ENCODE measurements at regions not wholly inside any gene's neighbourhood (a gene's known extent, or its start where the extent isn't known, plus 50 kb on each side); places are given as distances from the start of the nearest gene placed in this dataset.

- Histone ChIP-seq H3K27ac (ENCODE audit: low read depth, low read length) (no peak overlapping the region), H3K4me2 (ENCODE audit: low read length) (no peak overlapping the region), H3K4me1 (ENCODE audit: control insufficient read depth in 1 of 2, insufficient read depth in 2 of 2, low read length in 2 of 2) (no peaks in the 10 kb centered on the region), H4K20me1 (ENCODE audit: insufficient read depth) (no peaks in the 10 kb centered on the region), H2AFZ (ENCODE audit: low read depth, low read length, poor library complexity, severe bottlenecking) (no peak overlapping the region), H3K9me2 (ENCODE audit: insufficient read depth) (no peaks in the 10 kb centered on the region), H3K4me3 (replicated peaks in 1 of 2; ENCODE audit: low read depth in 1 of 2, low read length in 2 of 2) (no peak overlapping the region), H3K36me3 (ENCODE audit: control insufficient read depth in 1 of 2, insufficient read depth in 2 of 2, low read length in 2 of 2) (no peaks in the 10 kb centered on the region), H3K9me3 (ENCODE audit: control insufficient read depth in 1 of 2, insufficient read depth in 1 of 2, low read depth in 1 of 2, low read length in 2 of 2) (0 out of 4 replicates have a peak, but pooled peaks cover 0 to 4% of the 10 kb centered on the region in 2 experiments), H3K9ac (ENCODE audit: low read length) (no peak overlapping the region), H3K27me3 (ENCODE audit: insufficient read depth, low read length) (no peaks in the 10 kb centered on the region), H3K79me2 (ENCODE audit: insufficient read depth, low read length) (no peaks in the 10 kb centered on the region)
- DNase-seq (ENCODE audit: low read depth, low spot score) (no peak), ATAC-seq (no peak)
- intact Hi-C loops (cut with micrococcal nuclease): no loop called here
- POLR2A ChIA-PET: no interaction called here
- RAD21 ChIA-PET (ENCODE audit: low non-redundant PET in 1 of 2, low total read pairs in 2 of 2, uncharacterized antibody in 2 of 2, unreplicated experiment in 2 of 2): no interaction called here
- TF ChIP-seq ATF3 (IDR thresholded peaks at IDR 0.05) (no peak), TCF7L2 (IDR thresholded peaks at IDR 0.05; ENCODE audit: borderline replicate concordance, extremely low read depth, insufficient read depth, insufficient read length) (no peak), EZH2phosphoT487 (IDR thresholded peaks at IDR 0.05; ENCODE audit: borderline replicate concordance) (no peak), SIN3A (IDR thresholded peaks at IDR 0.05; ENCODE audit: low read depth) (no peak), POLR2A (IDR thresholded peaks at IDR 0.05; ENCODE audit: borderline replicate concordance, extremely low read depth, insufficient read depth, insufficient read length) (no peak), JUND (IDR thresholded peaks at IDR 0.05) (no peak), FOSL1 (IDR thresholded peaks at IDR 0.05; ENCODE audit: low read depth) (no peak)
- no TSS peak for BruUV-seq (replicated peaks)
- CTCF ChIA-PET: no interaction called here
Measured at GRCh38 chr4:38442073-38442788, 221.8 kb upstream of the KLF3 start.

- POLR2A ChIA-PET: no interaction called here
- BruUV-seq (replicated peaks): no TSS peak
- Histone ChIP-seq H3K4me1 (ENCODE audit: control insufficient read depth in 1 of 2, insufficient read depth in 2 of 2, low read length in 2 of 2) (no peaks in the 10 kb centered on the region), H4K20me1 (ENCODE audit: insufficient read depth) (no peaks in the 10 kb centered on the region), H3K4me2 (ENCODE audit: low read length) (no peak overlapping the region), H3K4me3 (replicated peaks in 1 of 2; ENCODE audit: low read depth in 1 of 2, low read length in 2 of 2) (no peak overlapping the region), H3K9me3 (ENCODE audit: control insufficient read depth in 1 of 2, insufficient read depth in 1 of 2, low read depth in 1 of 2, low read length in 2 of 2) (peaks cover 0 to 3% of the 10 kb centered on the region in 2 experiments; a peak in 1 of 4 replicates), H3K27ac (ENCODE audit: low read depth, low read length) (no peak overlapping the region), H3K27me3 (ENCODE audit: insufficient read depth, low read length) (no peaks in the 10 kb centered on the region), H2AFZ (ENCODE audit: low read depth, low read length, poor library complexity, severe bottlenecking) (no peak overlapping the region), H3K9me2 (ENCODE audit: insufficient read depth) (no peaks in the 10 kb centered on the region), H3K36me3 (ENCODE audit: control insufficient read depth in 1 of 2, insufficient read depth in 2 of 2, low read length in 2 of 2) (no peaks in the 10 kb centered on the region), H3K9ac (ENCODE audit: low read length) (no peak overlapping the region), H3K79me2 (ENCODE audit: insufficient read depth, low read length) (no peaks in the 10 kb centered on the region)
- ATAC-seq (peak; percentile 58; the same call in 1 of the 2 replicates), DNase-seq (ENCODE audit: low read depth, low spot score) (no peak)
- intact Hi-C loops (cut with micrococcal nuclease): loop anchor here (5.0 kb wide), 1 partner anchor 262 kb away; no protein-coding TSS in a partner anchor
- RAD21 ChIA-PET (ENCODE audit: low non-redundant PET in 1 of 2, low total read pairs in 2 of 2, uncharacterized antibody in 2 of 2, unreplicated experiment in 2 of 2): no interaction called here
- CTCF ChIA-PET: interaction anchor here (1.3 to 1.4 kb wide), 3 partner anchors 131 to 270 kb away, joined by 3 read pairs; no protein-coding TSS in a partner anchor
- TF ChIP-seq RAD21 (IDR thresholded peaks at IDR 0.05; ENCODE audit: low read depth) (peak; percentile 26; the same call in 1 of the 2 replicates), REST (IDR thresholded peaks at IDR 0.05; ENCODE audit: low read depth) (no peak), JUND (IDR thresholded peaks at IDR 0.05) (no peak), POLR2A (IDR thresholded peaks at IDR 0.05; ENCODE audit: borderline replicate concordance, extremely low read depth, insufficient read depth, insufficient read length) (no peak), CTCF (IDR thresholded peaks at IDR 0.05 in 2 of 3, conservative IDR thresholded peaks at IDR 0.05 in 1 of 3; ENCODE audit: borderline replicate concordance in 1 of 3, insufficient read depth in 1 of 3, low read depth in 2 of 3, low read length in 2 of 3) (peak; percentile 10 to 37 (median 36); a peak in 3 of 6 replicates), ZNF274 (IDR thresholded peaks at IDR 0.05; ENCODE audit: low read depth, low read length) (no peak), ELF1 (IDR thresholded peaks at IDR 0.05; ENCODE audit: borderline replicate concordance, low read depth) (no peak), SRF (IDR thresholded peaks at IDR 0.05; ENCODE audit: low read depth) (no peak)
Measured at GRCh38 chr4:38449506-38450174, 214.4 kb upstream of the KLF3 start.
